OCI-M2 (cell line): ENCODE measurements at regions not wholly inside any gene's neighbourhood (a gene's known extent, or its start where the extent isn't known, plus 50 kb on each side); places are given as distances from the start of the nearest gene placed in this dataset.

Experiments
- DNase-seq: peaks from one replicate; lab custom pipeline; 2025; ENCODE audit not compliant: unreplicated experiment; lab: John Stamatoyannopoulos, UW

- no peak for DNase-seq
Observed at GRCh38 chr3:135781026-135781815, 184.3 kb upstream of the PPP2R3A start.

- DNase-seq, result no peak
Observed at GRCh38 chr3:135784557-135784956, 181.0 kb upstream of the PPP2R3A start.

GRCh38 chr3:135788146-135788545 is 177.4 kb upstream of the PPP2R3A start:
- DNase-seq, result no peak

GRCh38 chr3:135788978-135789377 is 176.6 kb upstream of the PPP2R3A start:
- no peak for DNase-seq

- no peak for DNase-seq
Observed at GRCh38 chr3:135792174-135792573, 173.4 kb upstream of the PPP2R3A start.

GRCh38 chr3:135792858-135793475 is 172.6 kb upstream of the PPP2R3A start:
- no peak for DNase-seq

GRCh38 chr3:135800071-135800549 is 165.4 kb upstream of the PPP2R3A start:
- no peak for DNase-seq

GRCh38 chr3:135801018-135801417 is 164.5 kb upstream of the PPP2R3A start:
- no peak for DNase-seq

- no peak for DNase-seq
Observed at GRCh38 chr3:135802171-135802570, 163.4 kb upstream of the PPP2R3A start.

GRCh38 chr3:135803028-135803692 is 162.4 kb upstream of the PPP2R3A start:
- DNase-seq, result no peak

- no peak for DNase-seq
Observed at GRCh38 chr3:135805752-135806151, 159.8 kb upstream of the PPP2R3A start.

GRCh38 chr3:135806317-135806716 is 159.2 kb upstream of the PPP2R3A start:
- no peak for DNase-seq

- no peak for DNase-seq
Observed at GRCh38 chr3:135807879-135808278, 157.6 kb upstream of the PPP2R3A start.

- no peak for DNase-seq
Observed at GRCh38 chr3:135809021-135809634, 156.4 kb upstream of the PPP2R3A start.

GRCh38 chr3:135811651-135812050 is 153.9 kb upstream of the PPP2R3A start:
- no peak for DNase-seq

GRCh38 chr3:135812057-135812456 is 153.5 kb upstream of the PPP2R3A start:
- DNase-seq, result no peak

GRCh38 chr3:135834465-135834864 is 131.1 kb upstream of the PPP2R3A start:
- DNase-seq, result no peak

- no peak for DNase-seq
Observed at GRCh38 chr3:135837977-135838631, 127.4 kb upstream of the PPP2R3A start.

GRCh38 chr3:135840436-135840835 is 125.1 kb upstream of the PPP2R3A start:
- DNase-seq, result no peak

- DNase-seq, result no peak
Observed at GRCh38 chr3:135844386-135844785, 121.1 kb upstream of the PPP2R3A start.

GRCh38 chr3:135848051-135848450 is 117.5 kb upstream of the PPP2R3A start:
- no peak for DNase-seq
